ENCODE measurements at regions not wholly inside any gene's neighbourhood (a gene's known extent, or its start where the extent isn't known, plus 50 kb on each side); places are given as distances from the start of the nearest gene placed in this dataset.

GRCh38 chr5:107325866-107326265 is 344.9 kb downstream of the EFNA5 start:
- Histone ChIP-seq H3K4me3 (ENCODE audit: low read length) (no peak overlapping the region), H3K9ac (ENCODE audit: low read depth, low read length) (no peak overlapping the region), H3K36me3 (ENCODE audit: insufficient read depth, low read depth, low read length) (no peaks in the 10 kb centered on the region), H3K27me3 (ENCODE audit: insufficient read depth, low read length) (no peaks in the 10 kb centered on the region), H3K9me3 (ENCODE audit: insufficient read depth, low read depth, low read length) (no peaks in the 10 kb centered on the region), H3K4me1 (ENCODE audit: insufficient read depth, low read length) (no peaks in the 10 kb centered on the region), H3K27ac (ENCODE audit: low read length) (no peak overlapping the region)

GRCh38 chr5:107324809-107325208 is 345.9 kb downstream of the EFNA5 start:
- Histone ChIP-seq H3K9me3 (ENCODE audit: insufficient read depth, low read depth, low read length) (no peaks in the 10 kb centered on the region), H3K9ac (ENCODE audit: low read depth, low read length) (no peak overlapping the region), H3K4me3 (ENCODE audit: low read length) (no peak overlapping the region), H3K27ac (ENCODE audit: low read length) (no peak overlapping the region), H3K27me3 (ENCODE audit: insufficient read depth, low read length) (no peaks in the 10 kb centered on the region), H3K4me1 (ENCODE audit: insufficient read depth, low read length) (no peaks in the 10 kb centered on the region), H3K36me3 (ENCODE audit: insufficient read depth, low read depth, low read length) (no peaks in the 10 kb centered on the region)

GRCh38 chr5:107324071-107324470 is 346.7 kb downstream of the EFNA5 start:
- H3K4me3 ChIP-seq (ENCODE audit: low read length): no peak overlapping the region
- no peaks in the 10 kb centered on the region for H3K36me3 ChIP-seq (ENCODE audit: insufficient read depth, low read depth, low read length)
- no peaks in the 10 kb centered on the region for H3K9me3 ChIP-seq (ENCODE audit: insufficient read depth, low read depth, low read length)
- no peak overlapping the region for H3K27ac ChIP-seq (ENCODE audit: low read length)
- H3K4me1 ChIP-seq (ENCODE audit: insufficient read depth, low read length): no peaks in the 10 kb centered on the region
- H3K27me3 ChIP-seq (ENCODE audit: insufficient read depth, low read length): no peaks in the 10 kb centered on the region
- H3K9ac ChIP-seq (ENCODE audit: low read depth, low read length): no peak overlapping the region

- H3K27me3 ChIP-seq (ENCODE audit: insufficient read depth, low read length): no peaks in the 10 kb centered on the region
- no peak overlapping the region for H3K27ac ChIP-seq (ENCODE audit: low read length)
- no peak overlapping the region for H3K9ac ChIP-seq (ENCODE audit: low read depth, low read length)
- H3K36me3 ChIP-seq (ENCODE audit: insufficient read depth, low read depth, low read length): no peaks in the 10 kb centered on the region
- H3K4me1 ChIP-seq (ENCODE audit: insufficient read depth, low read length): no peaks in the 10 kb centered on the region
- H3K4me3 ChIP-seq (ENCODE audit: low read length): no peak overlapping the region
- H3K9me3 ChIP-seq (ENCODE audit: insufficient read depth, low read depth, low read length): no peaks in the 10 kb centered on the region
Observed at GRCh38 chr5:107323536-107323935, 347.2 kb downstream of the EFNA5 start.

GRCh38 chr5:107322936-107323335 is 347.8 kb downstream of the EFNA5 start:
- H3K4me1 ChIP-seq (ENCODE audit: insufficient read depth, low read length): no peaks in the 10 kb centered on the region
- no peak overlapping the region for H3K4me3 ChIP-seq (ENCODE audit: low read length)
- no peak overlapping the region for H3K27ac ChIP-seq (ENCODE audit: low read length)
- no peaks in the 10 kb centered on the region for H3K9me3 ChIP-seq (ENCODE audit: insufficient read depth, low read depth, low read length)
- H3K36me3 ChIP-seq (ENCODE audit: insufficient read depth, low read depth, low read length): no peaks in the 10 kb centered on the region
- no peak overlapping the region for H3K9ac ChIP-seq (ENCODE audit: low read depth, low read length)
- no peaks in the 10 kb centered on the region for H3K27me3 ChIP-seq (ENCODE audit: insufficient read depth, low read length)

DNA sequence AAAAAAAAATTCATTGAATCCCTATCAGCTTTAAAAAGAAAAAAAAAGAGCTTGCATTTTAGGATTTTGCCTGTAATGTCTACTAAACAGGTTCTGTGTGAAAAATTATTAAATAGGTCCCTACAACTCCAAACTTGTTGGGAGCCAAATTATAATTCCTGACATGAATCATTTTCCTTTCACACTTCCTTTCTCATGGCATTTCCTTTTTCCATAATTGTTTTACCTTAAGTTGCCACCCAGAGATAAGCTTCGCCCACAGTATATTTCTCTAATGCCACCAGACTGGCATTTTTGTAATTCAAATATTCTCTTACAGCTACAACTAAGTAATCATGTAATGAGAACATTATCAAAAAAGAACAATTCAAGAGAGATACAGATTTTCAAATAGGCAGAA is 348.8 kb downstream of the EFNA5 start:
- Histone ChIP-seq H3K27me3 (ENCODE audit: insufficient read depth, low read length) (no peaks in the 10 kb centered on the region), H3K36me3 (ENCODE audit: insufficient read depth, low read depth, low read length) (no peaks in the 10 kb centered on the region), H3K27ac (ENCODE audit: low read length) (no peak overlapping the region), H3K9ac (ENCODE audit: low read depth, low read length) (no peak overlapping the region), H3K9me3 (ENCODE audit: insufficient read depth, low read depth, low read length) (no peaks in the 10 kb centered on the region), H3K4me3 (ENCODE audit: low read length) (no peak overlapping the region), H3K4me1 (ENCODE audit: insufficient read depth, low read length) (no peaks in the 10 kb centered on the region)

DNA sequence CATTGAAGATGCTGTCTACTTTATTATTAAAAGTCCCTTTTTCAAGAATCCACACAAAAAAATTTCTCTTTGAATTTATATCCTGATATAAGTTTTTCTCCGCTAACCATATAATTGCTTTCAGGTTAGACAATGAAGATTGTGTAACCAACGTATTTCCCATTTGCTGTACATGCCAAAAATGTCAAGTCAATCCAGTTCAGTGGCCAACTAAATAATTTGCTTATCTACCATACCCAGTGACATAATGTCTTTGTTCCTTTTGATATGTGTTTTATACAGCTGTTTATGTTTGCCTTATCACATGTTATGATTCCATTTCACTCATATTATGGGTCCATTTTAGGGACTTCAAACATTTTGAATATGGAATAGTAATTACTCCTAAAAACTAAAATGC is 349.9 kb downstream of the EFNA5 start:
- no peaks in the 10 kb centered on the region for H3K9me3 ChIP-seq (ENCODE audit: insufficient read depth, low read depth, low read length)
- H3K9ac ChIP-seq (ENCODE audit: low read depth, low read length): no peak overlapping the region
- H3K36me3 ChIP-seq (ENCODE audit: insufficient read depth, low read depth, low read length): no peaks in the 10 kb centered on the region
- H3K27ac ChIP-seq (ENCODE audit: low read length): no peak overlapping the region
- H3K4me3 ChIP-seq (ENCODE audit: low read length): no peak overlapping the region
- no peaks in the 10 kb centered on the region for H3K27me3 ChIP-seq (ENCODE audit: insufficient read depth, low read length)
- no peaks in the 10 kb centered on the region for H3K4me1 ChIP-seq (ENCODE audit: insufficient read depth, low read length)

GRCh38 chr5:107320376-107320775 is 350.4 kb downstream of the EFNA5 start:
- Histone ChIP-seq H3K27ac (ENCODE audit: low read length) (no peak overlapping the region), H3K27me3 (ENCODE audit: insufficient read depth, low read length) (no peaks in the 10 kb centered on the region), H3K9ac (ENCODE audit: low read depth, low read length) (no peak overlapping the region), H3K4me1 (ENCODE audit: insufficient read depth, low read length) (no peaks in the 10 kb centered on the region), H3K36me3 (ENCODE audit: insufficient read depth, low read depth, low read length) (no peaks in the 10 kb centered on the region), H3K9me3 (ENCODE audit: insufficient read depth, low read depth, low read length) (no peaks in the 10 kb centered on the region), H3K4me3 (ENCODE audit: low read length) (no peak overlapping the region)

DNA sequence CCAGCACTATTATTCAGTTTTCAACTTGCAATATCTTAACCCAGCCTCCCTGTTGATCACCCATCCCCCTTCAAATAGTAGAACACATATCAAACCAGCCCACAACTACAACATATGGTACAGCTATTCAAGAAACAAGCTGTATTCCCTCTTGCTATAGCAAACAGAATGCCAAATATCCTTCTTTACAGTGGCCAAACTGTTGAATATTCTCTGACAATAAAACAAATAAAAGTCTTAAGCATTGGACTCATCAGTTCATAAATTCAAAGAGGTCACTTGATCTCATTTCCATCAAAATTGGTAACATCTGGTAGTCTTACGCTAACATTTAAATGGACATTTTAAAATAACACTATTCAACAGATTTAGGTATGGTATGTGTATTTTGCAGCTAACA is 350.8 kb downstream of the EFNA5 start:
- Histone ChIP-seq H3K27me3 (ENCODE audit: insufficient read depth, low read length) (no peaks in the 10 kb centered on the region), H3K9ac (ENCODE audit: low read depth, low read length) (no peak overlapping the region), H3K27ac (ENCODE audit: low read length) (no peak overlapping the region), H3K4me1 (ENCODE audit: insufficient read depth, low read length) (no peaks in the 10 kb centered on the region), H3K36me3 (ENCODE audit: insufficient read depth, low read depth, low read length) (no peaks in the 10 kb centered on the region), H3K9me3 (ENCODE audit: insufficient read depth, low read depth, low read length) (no peaks in the 10 kb centered on the region), H3K4me3 (ENCODE audit: low read length) (no peak overlapping the region)

- no peaks in the 10 kb centered on the region for H3K27me3 ChIP-seq (ENCODE audit: insufficient read depth, low read length)
- H3K36me3 ChIP-seq (ENCODE audit: insufficient read depth, low read depth, low read length): no peaks in the 10 kb centered on the region
- H3K9ac ChIP-seq (ENCODE audit: low read depth, low read length): no peak overlapping the region
- no peaks in the 10 kb centered on the region for H3K9me3 ChIP-seq (ENCODE audit: insufficient read depth, low read depth, low read length)
- no peak overlapping the region for H3K4me3 ChIP-seq (ENCODE audit: low read length)
- H3K4me1 ChIP-seq (ENCODE audit: insufficient read depth, low read length): no peaks in the 10 kb centered on the region
- no peak overlapping the region for H3K27ac ChIP-seq (ENCODE audit: low read length)
Observed at GRCh38 chr5:107314330-107314729, 356.4 kb downstream of the EFNA5 start.

DNA sequence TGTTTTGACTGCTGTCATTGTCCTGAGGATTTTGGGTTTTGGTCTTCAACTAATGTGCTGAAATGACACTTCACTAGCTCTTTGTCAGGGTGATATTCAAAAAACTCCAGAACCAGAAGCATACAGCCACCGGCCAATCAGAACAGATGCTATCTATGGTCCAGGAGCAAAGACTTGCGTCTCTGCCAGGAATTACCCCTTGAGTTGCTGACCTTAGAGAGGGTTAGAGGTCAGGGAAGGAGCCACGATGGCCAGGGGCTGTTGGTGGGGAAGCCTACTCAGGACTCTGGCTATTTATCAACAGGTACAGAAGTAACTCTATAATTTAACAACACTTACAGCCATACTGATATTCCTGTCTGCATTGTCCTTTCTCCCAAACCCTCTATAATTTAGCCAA is 356.8 kb downstream of the EFNA5 start:
- no peaks in the 10 kb centered on the region for H3K36me3 ChIP-seq (ENCODE audit: insufficient read depth, low read depth, low read length)
- H3K9me3 ChIP-seq (ENCODE audit: insufficient read depth, low read depth, low read length): no peaks in the 10 kb centered on the region
- H3K27me3 ChIP-seq (ENCODE audit: insufficient read depth, low read length): no peaks in the 10 kb centered on the region
- no peak overlapping the region for H3K9ac ChIP-seq (ENCODE audit: low read depth, low read length)
- H3K27ac ChIP-seq (ENCODE audit: low read length): no peak overlapping the region
- no peaks in the 10 kb centered on the region for H3K4me1 ChIP-seq (ENCODE audit: insufficient read depth, low read length)
- no peak overlapping the region for H3K4me3 ChIP-seq (ENCODE audit: low read length)

- Histone ChIP-seq H3K9me3 (ENCODE audit: insufficient read depth, low read depth, low read length) (no peaks in the 10 kb centered on the region), H3K36me3 (ENCODE audit: insufficient read depth, low read depth, low read length) (no peaks in the 10 kb centered on the region), H3K4me1 (ENCODE audit: insufficient read depth, low read length) (no peaks in the 10 kb centered on the region), H3K9ac (ENCODE audit: low read depth, low read length) (no peak overlapping the region), H3K27ac (ENCODE audit: low read length) (no peak overlapping the region), H3K4me3 (ENCODE audit: low read length) (no peak overlapping the region), H3K27me3 (ENCODE audit: insufficient read depth, low read length) (no peaks in the 10 kb centered on the region)
Observed at GRCh38 chr5:107313098-107313497, 357.6 kb downstream of the EFNA5 start.

- no peak overlapping the region for H3K27ac ChIP-seq (ENCODE audit: low read length)
- H3K4me1 ChIP-seq (ENCODE audit: insufficient read depth, low read length): no peaks in the 10 kb centered on the region
- H3K9ac ChIP-seq (ENCODE audit: low read depth, low read length): no peak overlapping the region
- H3K4me3 ChIP-seq (ENCODE audit: low read length): no peak overlapping the region
- H3K9me3 ChIP-seq (ENCODE audit: insufficient read depth, low read depth, low read length): no peaks in the 10 kb centered on the region
- no peaks in the 10 kb centered on the region for H3K36me3 ChIP-seq (ENCODE audit: insufficient read depth, low read depth, low read length)
- H3K27me3 ChIP-seq (ENCODE audit: insufficient read depth, low read length): no peaks in the 10 kb centered on the region
Observed at GRCh38 chr5:107310181-107310580, 360.6 kb downstream of the EFNA5 start.

Data from iPS-20b (cell line).